GM13977 (cell line): ENCODE measurements at regions not wholly inside any gene's neighbourhood (a gene's known extent, or its start where the extent isn't known, plus 50 kb on each side); places are given as distances from the start of the nearest gene placed in this dataset.

ENCODE experiments used
- DNase-seq: peaks from one replicate; pipeline ENCODE4 v3.0.0; 2012; ENCODE audit warnings: low spot score
- in situ Hi-C: fragments of 300-500 bp; cut with MboI; formaldehyde crosslinking; loops from one replicate; pipeline ENCODE4 v1.12.0; 2022; ENCODE audit warnings: low sequenced_read_pairs, low pct_unique_long_range_greater_than_20kb, mixed read lengths, inconsistent platforms; ENCODE audit not compliant: unreplicated experiment
- TF ChIP-seq, protein P1 (sequence below): IDR thresholded peaks from 2 replicates; pipeline ENCODE4 v1.5.1; 2012; ENCODE audit warnings: mild to moderate bottlenecking, control low read depth; ENCODE audit not compliant: insufficient read depth; ENCODE audit errors: extremely low read depth, missing control alignments

DNA sequence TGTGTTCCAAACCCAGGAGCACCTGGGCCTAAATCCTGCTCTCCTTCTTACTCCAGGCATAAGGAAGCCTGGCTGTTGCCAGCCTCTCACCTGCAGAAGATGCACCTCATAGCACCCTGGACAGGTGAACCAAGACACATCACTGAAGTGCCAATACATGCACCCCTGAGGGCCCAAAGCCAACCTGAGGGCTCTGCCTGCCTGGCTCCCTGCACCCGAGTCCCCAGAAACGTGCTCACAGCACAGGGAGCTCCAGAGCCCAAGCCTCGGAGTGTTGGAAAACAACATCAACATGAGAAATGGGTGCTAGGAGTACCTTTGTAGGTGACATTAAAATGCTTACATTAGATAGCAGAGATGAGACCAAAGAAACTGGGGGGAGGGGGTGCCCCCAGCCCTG lies 96.3 kb upstream of the RAB6C start:
- in situ Hi-C loops = no loop called here
- no peak for DNase-seq
- TF ChIP-seq, protein P1, sequence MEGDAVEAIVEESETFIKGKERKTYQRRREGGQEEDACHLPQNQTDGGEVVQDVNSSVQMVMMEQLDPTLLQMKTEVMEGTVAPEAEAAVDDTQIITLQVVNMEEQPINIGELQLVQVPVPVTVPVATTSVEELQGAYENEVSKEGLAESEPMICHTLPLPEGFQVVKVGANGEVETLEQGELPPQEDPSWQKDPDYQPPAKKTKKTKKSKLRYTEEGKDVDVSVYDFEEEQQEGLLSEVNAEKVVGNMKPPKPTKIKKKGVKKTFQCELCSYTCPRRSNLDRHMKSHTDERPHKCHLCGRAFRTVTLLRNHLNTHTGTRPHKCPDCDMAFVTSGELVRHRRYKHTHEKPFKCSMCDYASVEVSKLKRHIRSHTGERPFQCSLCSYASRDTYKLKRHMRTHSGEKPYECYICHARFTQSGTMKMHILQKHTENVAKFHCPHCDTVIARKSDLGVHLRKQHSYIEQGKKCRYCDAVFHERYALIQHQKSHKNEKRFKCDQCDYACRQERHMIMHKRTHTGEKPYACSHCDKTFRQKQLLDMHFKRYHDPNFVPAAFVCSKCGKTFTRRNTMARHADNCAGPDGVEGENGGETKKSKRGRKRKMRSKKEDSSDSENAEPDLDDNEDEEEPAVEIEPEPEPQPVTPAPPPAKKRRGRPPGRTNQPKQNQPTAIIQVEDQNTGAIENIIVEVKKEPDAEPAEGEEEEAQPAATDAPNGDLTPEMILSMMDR = no peak

- no peak for DNase-seq
- in situ Hi-C loops = no loop called here
- TF ChIP-seq, protein P1 = no peak
Observed at GRCh38 chr2:129884221-129884786, 95.2 kb upstream of the RAB6C start.

GRCh38 chr2:129885735-129886134 lies 93.7 kb upstream of the RAB6C start:
- TF ChIP-seq, protein P1 = no peak
- DNase-seq = peak; percentile 43
- in situ Hi-C loops = no loop called here

DNA sequence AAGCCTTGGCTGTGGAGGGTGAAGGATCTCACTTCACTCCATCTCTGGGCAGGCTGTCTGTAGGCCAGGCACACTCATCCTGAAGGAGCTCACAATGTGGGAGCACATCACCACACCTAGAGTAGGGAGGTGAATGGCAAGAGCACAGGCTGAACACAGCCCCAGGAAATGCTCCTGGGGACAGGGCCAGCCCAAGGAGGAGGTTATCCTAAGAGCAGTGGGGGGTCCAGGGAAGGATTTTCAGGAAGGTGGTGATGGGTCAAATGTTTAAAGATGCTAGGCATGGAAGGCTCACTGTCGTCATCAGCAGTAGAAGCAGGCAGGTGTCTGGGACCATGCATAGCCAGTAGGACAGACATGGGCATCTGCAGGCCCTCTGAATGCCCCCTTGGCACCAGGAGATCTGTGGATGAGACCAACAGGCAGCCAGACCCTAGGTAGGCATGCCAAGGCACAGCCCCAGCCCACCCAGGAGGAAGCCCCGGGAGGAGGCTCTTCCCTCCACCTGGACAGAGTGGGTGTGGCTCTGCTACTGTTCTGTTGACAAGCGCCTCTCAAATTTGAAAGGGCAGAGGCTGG lies 91.7 kb upstream of the RAB6C start:
- TF ChIP-seq, protein P1 = no peak
- DNase-seq = no peak
- in situ Hi-C loops = no loop called here

- in situ Hi-C loops = no loop called here
- TF ChIP-seq, protein P1 = no peak
- DNase-seq = no peak
Observed at GRCh38 chr2:129888461-129888860, 91.0 kb upstream of the RAB6C start.

DNA sequence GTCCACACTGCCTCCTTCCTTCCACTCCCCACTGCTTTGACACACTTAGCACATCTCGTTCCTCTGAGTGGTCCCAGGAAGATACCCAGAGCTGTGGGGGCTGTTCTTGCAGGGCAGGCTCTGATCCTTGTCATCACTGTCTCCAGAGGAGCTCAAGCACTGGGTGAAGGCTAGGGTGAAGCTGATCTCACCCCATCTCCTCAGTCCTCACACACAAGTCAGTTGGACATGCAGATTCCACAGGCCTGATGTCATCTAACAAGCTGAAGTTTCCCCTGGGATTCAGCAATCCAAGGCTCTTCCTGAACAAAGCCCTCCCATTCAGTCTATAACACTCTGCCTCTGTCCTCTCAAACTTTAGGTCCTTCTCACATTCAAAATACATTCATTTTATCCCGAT lies 90.6 kb upstream of the RAB6C start:
- TF ChIP-seq, protein P1 = no peak
- in situ Hi-C loops = no loop called here

More for the DNA sequence above, 90.6 kb upstream of the RAB6C start:
- DNase-seq = no peak
